T-helper 1 cell treated with Interleukin-12 subunit alpha and Interleukin-12 subunit beta and Interleukin-4 antibody, amounts not matched to agents 30 ng/mL and 1 ng/mL, for 36 hours (primary cell): ENCODE measurements at regions not wholly inside any gene's neighbourhood (a gene's known extent, or its start where the extent isn't known, plus 50 kb on each side); places are given as distances from the start of the nearest gene placed in this dataset.

Source experiments
- intact Hi-C: fragments of 100-400 bp; cut with micrococcal nuclease; formaldehyde crosslinking; loops from one replicate; pipeline ENCODE4 v1.15.1; 2024

DNA sequence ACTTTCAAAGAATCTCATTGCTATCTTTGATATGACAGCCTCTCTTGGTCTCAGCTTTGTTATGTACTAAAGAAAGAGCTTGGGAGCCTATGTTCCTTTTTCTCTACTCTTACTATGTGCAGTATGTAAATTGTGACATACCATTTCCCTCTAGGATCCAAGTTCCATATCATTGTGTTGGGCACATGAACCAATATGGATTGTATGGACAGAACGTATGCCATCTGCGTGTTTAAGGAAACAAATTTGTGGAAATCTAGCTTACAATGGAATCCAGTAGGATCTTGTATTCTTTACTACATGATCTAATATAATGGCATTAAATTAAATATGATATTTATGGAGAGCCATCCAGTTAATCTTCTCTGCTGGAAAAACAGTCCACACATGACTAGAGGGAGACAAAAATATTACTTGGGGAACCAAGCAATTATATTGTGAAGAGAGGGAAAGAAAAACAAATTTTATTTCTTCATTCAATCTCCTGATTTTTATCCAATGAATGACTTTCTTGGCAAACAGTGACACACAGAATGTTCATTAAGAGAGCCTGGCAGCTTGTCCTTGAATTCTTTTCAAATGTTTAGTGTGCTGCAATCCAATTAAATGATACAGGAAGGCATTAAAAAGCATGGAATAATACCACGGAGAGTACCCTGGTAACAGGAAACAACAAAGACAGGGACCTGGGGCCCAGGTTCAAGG, 106.5 kb upstream of the DAB1 start:
- intact Hi-C loops, result no loop called here

DNA sequence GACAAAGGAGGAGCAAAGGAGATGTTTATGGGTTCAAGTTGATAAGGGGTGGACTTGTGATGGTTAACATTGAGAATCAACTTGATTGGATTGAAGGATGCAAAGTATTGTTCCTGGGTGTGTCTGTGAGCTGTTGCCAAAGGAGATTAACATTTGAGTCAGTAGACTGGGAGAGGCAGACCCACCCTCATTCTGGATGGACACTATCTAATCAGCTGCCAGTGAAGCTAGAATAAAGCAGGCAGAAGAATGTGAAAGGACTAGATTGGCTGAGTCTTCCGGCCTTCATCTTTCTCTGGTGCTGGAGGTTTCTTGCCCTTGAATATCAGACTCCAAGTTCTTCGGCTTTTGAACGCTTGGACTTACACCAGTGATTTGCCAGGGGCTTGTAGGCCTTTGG, 98.7 kb upstream of the DAB1 start:
- intact Hi-C loops, result no loop called here

DNA sequence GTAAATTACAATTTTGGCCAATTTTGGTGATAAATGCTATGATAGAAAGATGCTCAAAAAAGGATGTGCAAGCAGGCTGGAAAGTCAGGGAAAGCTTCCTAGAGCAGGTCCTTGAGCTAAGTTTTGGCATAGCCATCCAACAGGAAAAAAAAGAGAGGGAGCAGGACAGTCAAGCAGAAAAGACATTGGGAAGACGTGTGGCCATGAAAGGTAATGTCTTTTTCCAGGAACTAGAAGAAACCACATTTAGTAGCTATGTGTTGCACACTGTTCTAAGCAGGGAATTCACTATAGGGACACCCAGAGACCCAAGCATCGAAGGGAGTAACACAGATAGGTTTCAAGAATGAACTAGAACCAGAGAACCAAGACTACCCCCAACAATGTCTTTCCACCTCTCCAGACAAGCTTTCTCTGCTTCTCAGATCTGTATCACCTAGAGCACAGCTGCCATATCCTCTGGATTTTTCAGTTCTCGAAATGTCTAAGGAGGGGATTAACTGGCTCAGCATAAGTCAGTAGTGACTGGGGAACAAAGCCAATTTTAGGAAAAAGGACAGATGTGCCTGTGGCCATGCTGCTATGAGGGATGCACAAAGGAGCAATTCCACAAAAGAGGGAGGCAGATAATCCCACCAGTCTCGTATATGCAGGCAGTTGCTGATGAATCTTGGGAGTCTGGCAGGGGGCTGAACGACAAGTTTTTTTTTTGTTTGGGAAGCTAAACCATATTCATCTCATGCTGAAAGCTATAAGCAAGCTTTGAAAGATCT, 97.1 kb upstream of the DAB1 start:
- intact Hi-C loops, result no loop called here

DNA sequence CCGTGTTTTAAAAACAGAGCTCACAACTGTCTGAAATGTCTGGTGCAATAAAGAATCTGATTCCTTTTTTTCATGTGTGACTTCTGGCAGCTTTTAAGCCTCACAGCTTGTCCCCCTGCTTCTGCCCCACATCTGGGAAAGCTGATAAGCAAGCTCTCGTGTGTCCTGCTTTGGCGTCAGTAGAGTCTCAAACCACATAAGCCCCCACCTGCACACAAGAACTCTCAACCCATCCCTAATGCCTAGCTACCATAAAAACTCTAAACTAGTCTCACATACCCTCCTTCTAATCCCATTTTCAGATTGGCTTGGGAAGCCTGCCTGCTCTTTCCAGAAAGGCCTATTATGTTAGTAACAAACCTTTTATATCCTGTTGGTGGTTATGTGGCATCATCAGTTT, 94.6 kb upstream of the DAB1 start:
- intact Hi-C loops, result no loop called here

DNA sequence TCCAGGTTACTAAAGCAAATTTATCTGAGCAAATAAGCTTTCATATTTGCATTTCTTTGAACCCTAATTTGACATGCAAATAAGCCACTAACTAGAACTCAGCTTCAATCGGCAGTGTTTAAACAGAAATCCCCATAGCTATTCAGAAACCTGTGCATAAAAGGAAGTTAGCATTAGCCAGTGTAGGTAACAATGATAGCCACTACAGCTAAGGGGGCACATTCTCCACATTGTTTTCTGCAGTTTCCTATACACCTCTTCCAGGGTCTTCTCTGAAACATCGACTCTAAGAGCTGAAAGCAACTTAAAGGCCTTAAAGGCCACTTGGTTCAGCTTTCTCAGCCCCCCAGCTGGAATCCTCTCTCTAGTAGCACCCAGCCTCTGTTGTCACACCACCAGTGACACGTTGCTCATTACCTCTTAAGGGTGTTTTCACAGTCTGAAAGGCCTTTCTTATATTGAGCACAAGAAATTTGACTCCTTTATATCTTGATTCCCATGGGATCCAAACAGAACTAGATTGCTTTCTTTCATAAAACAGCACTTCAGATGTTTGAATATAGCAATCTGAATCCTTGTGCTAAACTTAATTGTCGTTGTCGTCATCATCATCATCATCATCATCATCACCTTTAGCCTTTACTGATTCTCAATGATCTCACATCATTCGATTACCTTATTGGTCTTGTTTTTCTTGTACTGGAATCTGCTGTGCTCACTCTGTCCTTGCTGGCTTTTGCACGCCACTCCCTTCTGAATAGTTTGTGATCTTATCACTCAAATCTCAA, 93.9 kb upstream of the DAB1 start:
- intact Hi-C loops, result no loop called here

DNA sequence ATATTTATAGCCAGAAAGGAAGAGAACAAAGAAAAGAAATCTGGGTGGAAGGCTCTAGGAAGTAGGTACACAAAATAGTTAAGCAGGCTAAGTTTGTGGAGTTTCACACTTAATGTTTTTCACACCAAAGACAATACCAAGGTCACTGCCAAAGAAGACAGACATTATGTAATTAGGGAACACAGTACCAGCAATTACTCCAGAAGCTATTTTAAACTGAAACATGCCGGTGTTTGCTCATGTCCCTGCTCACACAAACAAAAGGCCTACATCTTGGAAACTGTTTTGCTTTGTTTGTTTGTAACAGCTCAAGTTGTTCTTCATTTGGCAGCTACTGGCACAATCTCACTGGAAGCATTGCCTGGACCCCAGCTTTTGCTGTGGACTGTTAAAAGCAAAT, 88.5 kb upstream of the DAB1 start:
- intact Hi-C loops, result no loop called here

DNA sequence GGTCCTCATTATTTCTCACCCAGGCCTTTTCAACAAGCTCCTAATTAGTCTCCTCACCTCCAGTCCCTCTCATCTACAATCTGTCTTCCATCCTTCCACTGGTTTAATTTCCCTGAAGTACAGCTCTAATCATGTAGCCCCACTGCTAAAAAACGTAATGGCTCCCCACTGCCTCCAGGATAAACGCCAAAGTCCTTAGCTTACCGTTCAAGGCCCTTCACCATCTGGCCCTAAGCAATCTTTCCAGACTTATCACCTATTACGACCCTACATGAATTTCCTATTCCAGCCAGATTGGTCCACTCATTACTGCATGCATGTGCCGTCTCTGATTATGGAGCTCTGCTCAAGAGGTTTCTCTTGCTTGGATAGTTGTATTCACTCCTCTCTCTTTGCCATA, 83.1 kb upstream of the DAB1 start:
- intact Hi-C loops, result no loop called here

DNA sequence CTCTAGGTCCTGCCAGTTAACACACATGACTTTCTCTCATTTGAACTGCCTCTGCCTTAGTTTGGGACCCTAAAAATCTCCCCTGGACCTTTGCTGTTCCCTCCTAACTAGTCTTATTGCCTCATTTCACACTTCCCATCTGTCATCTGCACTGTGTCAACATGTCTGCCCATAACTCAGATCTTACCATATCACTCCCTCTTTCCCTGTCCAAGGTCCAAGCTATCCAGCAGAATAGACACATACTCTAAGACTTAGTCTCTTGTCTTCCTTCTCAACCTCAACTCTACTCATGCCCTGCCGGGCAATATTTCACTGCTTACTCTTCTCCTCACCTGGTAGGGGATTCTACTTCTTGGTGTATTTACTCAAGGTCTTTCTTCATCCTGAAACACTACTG, 79.5 kb upstream of the DAB1 start:
- intact Hi-C loops, result no loop called here

DNA sequence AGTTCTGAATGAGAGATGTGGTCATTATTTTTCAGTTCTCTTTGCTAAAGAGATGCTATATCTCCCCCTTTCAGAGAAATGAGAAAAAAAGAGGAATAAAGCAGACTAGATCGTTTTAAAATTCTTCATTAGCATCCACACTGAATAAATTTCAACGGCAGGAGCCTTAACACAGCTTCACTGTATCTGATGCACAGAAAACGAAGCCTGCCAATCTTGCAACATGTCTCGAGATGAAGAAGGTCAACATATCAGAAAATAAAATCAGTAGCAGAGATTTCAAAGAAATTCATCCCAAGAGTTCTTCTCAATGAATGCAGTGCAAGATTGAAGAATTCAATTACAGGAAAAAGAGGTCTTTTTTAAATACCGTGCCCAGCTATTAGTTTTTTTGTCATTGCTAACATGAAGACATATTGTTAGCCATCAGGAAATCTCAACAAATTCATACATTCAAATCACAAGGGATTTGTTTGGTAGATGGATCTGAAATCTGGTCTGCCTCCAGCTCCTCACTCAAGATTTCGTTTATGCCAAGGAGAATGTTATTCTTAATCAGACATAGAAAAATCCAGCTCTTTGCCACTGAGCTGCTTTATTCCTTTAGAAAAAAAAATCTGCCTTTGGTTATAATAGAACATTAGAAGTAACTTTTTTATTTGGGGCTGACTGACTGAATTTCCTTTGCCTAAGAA, 76.4 kb upstream of the DAB1 start:
- intact Hi-C loops, result no loop called here

DNA sequence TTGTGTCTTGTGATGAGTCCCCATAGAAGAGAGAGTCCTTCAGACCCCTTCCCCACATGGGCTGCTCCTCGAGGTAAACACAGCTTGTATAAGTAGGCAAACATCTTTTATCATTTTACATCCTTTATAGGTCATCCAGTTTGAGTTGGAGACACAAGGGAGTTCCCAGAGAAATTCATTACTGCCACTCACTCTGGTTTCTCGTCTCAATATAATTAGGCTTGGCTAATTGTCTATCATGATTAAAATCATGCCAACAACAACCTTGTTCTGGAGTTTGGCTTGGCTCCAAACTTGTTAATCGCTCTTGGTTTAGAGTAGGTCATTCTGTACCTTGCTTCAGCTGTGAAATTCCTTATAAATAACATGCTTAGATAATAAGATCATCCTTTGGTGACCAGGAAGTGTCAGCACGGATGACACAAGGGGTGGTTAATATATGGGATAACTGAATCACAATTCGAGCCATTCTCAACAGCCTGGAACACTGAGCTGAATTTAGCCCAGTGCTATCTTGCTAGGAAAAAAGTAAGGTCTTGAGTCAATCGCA, 70.7 kb upstream of the DAB1 start:
- intact Hi-C loops, result no loop called here

DNA sequence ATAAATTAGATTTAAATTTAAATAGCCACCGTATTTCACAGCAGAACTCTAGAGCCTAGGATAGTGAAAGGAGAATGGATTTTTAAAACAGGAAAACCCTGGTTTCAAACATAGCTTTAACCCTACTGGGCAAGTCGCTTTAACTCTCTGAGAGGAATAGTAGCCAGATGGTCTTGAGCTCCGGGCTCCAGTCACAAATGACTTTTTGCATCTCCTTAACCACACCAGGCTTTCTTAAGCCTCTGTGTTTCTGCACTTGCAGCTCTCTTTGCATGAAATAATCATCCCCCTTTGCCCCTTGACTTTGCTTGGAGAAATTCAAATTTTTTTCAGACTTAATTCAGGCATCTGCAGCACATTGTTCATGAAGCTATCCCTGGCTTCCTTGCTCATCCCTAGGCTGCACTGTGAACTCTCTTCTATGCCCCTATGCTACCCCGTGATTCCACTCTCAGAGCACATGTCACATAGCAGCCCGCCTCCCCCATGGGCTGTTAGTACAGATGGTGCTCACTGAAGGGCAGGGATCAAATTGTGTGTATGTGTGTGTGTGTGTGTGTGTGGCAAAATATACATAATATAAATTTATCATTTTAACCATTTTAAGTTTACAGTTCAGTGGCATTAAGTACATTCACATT, 68.8 kb upstream of the DAB1 start:
- intact Hi-C loops, result no loop called here

DNA sequence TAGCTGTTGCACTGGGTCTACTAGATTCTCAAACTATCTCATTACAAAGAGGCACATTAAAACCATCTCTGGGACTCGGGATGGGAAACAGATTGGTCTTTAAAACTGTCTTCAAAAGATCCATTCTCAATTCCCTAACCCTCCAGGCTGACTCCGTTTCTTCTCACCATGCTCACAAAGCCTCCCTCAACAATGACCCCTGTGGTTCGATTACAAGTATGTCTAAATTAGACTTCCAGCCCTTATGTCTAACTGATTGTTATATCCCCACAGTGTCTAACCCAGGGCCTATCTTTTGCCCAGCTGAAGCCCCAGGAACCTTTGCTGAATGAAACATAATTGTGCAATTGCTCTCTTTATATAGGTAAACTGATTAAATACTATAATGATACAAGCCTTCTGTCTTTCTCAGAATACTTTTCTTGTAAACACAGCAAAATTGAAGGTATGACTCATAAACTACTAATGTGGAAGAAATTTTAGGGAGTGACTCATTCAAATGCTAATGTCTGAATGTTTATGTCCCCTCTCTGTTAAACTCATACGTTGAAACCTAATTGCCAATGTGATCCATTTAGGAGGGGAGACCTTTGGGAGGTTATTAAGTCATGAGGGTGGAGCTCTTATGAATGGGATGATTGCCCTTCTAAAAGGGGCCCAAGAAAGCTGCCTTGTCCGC, 65.6 kb upstream of the DAB1 start:
- intact Hi-C loops, result no loop called here

DNA sequence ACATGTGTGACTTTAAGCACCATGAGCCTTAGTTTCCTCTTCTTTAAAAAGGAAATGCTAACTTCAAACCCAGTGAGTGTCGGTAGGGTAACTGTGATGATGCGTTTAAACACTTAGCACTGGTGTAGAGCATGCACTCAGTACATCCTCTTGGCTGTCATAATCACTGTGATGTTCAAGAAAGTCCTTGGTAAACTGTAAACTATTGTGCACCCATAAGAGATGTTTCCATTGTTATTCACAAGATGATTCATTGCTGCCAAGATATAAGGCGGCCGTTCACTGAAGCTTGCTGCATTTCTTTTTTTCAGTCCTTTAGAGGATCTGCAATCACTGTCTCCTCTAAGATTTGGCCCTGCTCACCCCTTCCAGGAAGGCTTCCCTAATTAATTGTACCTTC, 61.8 kb upstream of the DAB1 start:
- intact Hi-C loops, result no loop called here

DNA sequence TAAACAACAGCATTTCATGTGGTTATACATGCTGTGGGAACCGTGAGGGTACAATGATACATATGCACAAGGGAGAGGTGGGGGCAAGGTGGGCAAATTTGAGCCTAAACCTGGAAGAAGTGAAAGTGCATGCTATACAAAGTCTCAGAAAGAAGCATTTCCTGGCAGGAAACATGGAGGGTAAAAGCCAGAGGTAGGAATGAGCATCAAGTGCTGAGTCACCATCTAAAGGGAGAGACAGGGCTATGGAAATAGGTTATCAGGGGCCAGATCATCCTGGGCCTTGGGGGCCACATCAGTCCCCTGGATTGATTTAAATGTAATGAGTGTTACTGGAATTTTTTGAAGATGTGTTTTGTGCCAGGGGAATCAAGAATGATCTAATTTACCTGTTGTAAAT, 60.1 kb upstream of the DAB1 start:
- intact Hi-C loops, result no loop called here

DNA sequence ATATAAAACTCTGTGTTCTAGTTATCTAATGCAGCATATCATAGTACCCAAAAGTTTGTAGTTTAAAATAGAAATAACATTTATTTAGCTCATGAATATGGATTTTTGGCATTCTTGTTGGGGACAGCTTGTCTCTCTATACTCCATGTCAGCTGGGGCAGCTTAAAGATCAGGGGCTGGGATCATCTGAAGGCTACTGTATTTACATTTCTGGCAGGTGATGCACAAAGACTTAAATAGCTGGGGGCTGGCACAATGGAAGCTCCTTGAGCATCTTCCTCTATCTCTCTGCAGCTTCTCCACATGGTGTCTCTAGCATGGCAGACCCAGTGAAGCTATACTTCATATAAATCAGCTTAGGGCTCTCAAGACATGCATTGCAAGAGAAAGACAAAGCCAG, 55.6 kb upstream of the DAB1 start:
- intact Hi-C loops, result no loop called here

DNA sequence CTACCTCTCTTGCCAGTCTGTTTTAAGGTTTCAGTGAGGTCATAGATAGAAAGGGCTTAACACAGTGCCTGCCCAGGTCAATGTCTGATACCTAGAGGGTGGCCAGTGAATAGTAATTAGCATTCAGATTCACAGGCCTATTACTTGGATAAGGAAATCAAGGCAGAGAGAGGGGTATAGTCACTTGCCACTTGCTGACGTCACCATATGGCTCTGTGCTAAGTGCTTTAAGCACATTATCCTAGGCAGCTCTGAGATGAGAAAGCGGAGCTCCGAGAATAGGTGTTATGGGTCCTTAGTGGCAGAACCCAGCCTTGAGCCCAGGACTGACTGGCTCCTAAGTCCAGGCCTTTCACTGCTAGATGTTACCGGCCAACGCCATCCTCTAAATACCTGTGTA, 51.5 kb upstream of the DAB1 start:
- intact Hi-C loops, result no loop called here

DNA sequence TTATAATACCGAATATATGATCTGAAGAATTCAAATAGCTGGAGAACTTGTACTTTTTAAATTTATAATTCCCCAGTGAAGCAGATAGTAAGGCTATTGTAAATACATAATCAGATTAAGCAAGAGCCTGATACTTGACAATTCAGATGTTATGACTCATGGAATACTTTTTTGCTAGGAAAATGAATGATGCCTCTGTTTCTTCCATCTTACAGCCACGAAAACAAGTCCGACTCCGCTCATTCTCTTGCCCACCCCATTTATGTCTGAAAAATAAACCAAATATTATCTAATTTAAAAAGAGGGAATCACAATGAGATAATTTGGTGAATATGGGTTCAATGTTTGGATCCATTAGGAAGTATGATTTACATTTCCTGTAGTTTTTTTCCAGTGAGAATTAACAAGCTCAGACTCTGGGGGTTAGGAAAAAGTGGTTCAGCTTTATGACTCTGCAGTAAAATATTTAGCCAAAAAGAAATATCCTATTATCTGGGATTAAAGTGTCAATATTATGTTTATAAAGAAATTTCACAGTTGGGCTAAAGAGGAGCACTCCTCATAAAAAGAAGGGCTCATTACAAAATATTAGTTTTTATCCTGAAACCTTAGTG, 50.4 kb upstream of the DAB1 start:
- intact Hi-C loops, result no loop called here
